Keratinocyte (primary cell): ENCODE measurements at regions not wholly inside any gene's neighbourhood (a gene's known extent, or its start where the extent isn't known, plus 50 kb on each side); places are given as distances from the start of the nearest gene placed in this dataset.

ENCODE experiments used
- DNase-seq: peaks from one replicate; pipeline ENCODE4 v3.0.0-alpha.2; 2011; ENCODE audit warnings: low read depth, missing footprints, low spot score
- FAIRE-seq: peaks from 2 replicates; lab custom pipeline; 2011; peaks lifted over from hg19 to GRCh38; lab: Jason Lieb, UNC
- H2AFZ ChIP-seq: 2 replicates; pipeline ENCODE4 v1.6.0; 2012; ENCODE audit warnings: low read length, control low read depth, inconsistent platforms; ENCODE audit not compliant: control insufficient read depth
- H3K27ac ChIP-seq: 2 replicates; pipeline ENCODE4 v1.5.1; 2011; ENCODE audit warnings: low read length; ENCODE audit not compliant: control insufficient read depth, insufficient read depth
- H3K27me3 ChIP-seq: 3 replicates; pipeline ENCODE4 v1.6.0; 2011; ENCODE audit warnings: low read length; ENCODE audit not compliant: control insufficient read depth, insufficient read depth; ENCODE audit errors: extremely low read depth
- H3K36me3 ChIP-seq, 2 experiments: 2 replicates in 1 of 2; 3 replicates in 1 of 2; pipeline ENCODE4 v1.5.1; 2011; ENCODE audit warnings: low read length in 2 of 2, mild to moderate bottlenecking in 1 of 2; ENCODE audit not compliant: control insufficient read depth in 2 of 2, insufficient read depth in 2 of 2; ENCODE audit errors: extremely low read depth in 1 of 2
- H3K4me1 ChIP-seq: 3 replicates; pipeline ENCODE4 v1.5.1; 2011; ENCODE audit warnings: low read length; ENCODE audit not compliant: control insufficient read depth, insufficient read depth; ENCODE audit errors: extremely low read depth
- H3K4me2 ChIP-seq: 3 replicates; pipeline ENCODE4 v1.6.0; 2011; ENCODE audit warnings: low read depth, low read length; ENCODE audit not compliant: control insufficient read depth, insufficient read depth; ENCODE audit errors: extremely low read depth
- H3K4me3 ChIP-seq, 3 experiments: fragments of 200-600 bp in 1 of 3; sonication (generic) in 1 of 3; 2 replicates in 2 of 3; 3 replicates in 1 of 3; pipeline ENCODE4 v1.5.1; 2011 to 2016; ENCODE audit warnings: low read length in 3 of 3, mild to moderate bottlenecking in 3 of 3, control low read depth in 2 of 3, inconsistent platforms in 1 of 3, low read depth in 1 of 3, mixed read lengths in 1 of 3, mixed run types in 1 of 3, moderate library complexity in 1 of 3; ENCODE audit not compliant: control insufficient read depth in 2 of 3, insufficient read depth in 2 of 3; ENCODE audit errors: extremely low read depth in 1 of 3
- H3K79me2 ChIP-seq: 2 replicates; pipeline ENCODE4 v1.6.0; 2012; ENCODE audit warnings: low read length; ENCODE audit not compliant: control insufficient read depth, insufficient read depth
- H3K9ac ChIP-seq: 3 replicates; pipeline ENCODE4 v1.6.0; 2011; ENCODE audit warnings: low read length; ENCODE audit not compliant: control insufficient read depth, insufficient read depth; ENCODE audit errors: extremely low read depth
- H3K9me1 ChIP-seq: 3 replicates; pipeline ENCODE4 v1.6.0; 2011; ENCODE audit warnings: low read length; ENCODE audit not compliant: control insufficient read depth, insufficient read depth; ENCODE audit errors: extremely low read depth
- H3K9me3 ChIP-seq: 2 replicates; pipeline ENCODE4 v1.5.1; 2012; ENCODE audit warnings: low read depth, low read length; ENCODE audit not compliant: control insufficient read depth
- H4K20me1 ChIP-seq: 3 replicates; pipeline ENCODE4 v1.6.0; 2011; ENCODE audit warnings: low read length; ENCODE audit not compliant: control insufficient read depth, insufficient read depth; ENCODE audit errors: extremely low read depth
- CTCF ChIP-seq, 3 experiments: IDR thresholded peaks in 1 of 3; conservative IDR thresholded peaks in 1 of 3; optimal IDR thresholded peaks in 1 of 3; 2 replicates in 2 of 3; 3 replicates in 1 of 3; pipeline versions ENCODE3 to v1.5.1; 2011; ENCODE audit warnings: low read length in 3 of 3, mild to moderate bottlenecking in 3 of 3, moderate library complexity in 2 of 3, control low read depth in 1 of 3, inconsistent platforms in 1 of 3; ENCODE audit not compliant: insufficient read depth in 2 of 3; ENCODE audit errors: extremely low read depth in 1 of 3
- EZH2 ChIP-seq: IDR thresholded peaks from one replicate; pipeline ENCODE4 v1.6.1; 2012; ENCODE audit warnings: inconsistent platforms, mild to moderate bottlenecking, low read length, moderate library complexity
- dilution Hi-C: fragments of 300-500 bp; cut with MboI; formaldehyde crosslinking; loops from one replicate; pipeline ENCODE4 v1.7.0; 2020; ENCODE audit warnings: low sequenced_read_pairs; ENCODE audit not compliant: extremely low pct_ligation_motif_present

DNA sequence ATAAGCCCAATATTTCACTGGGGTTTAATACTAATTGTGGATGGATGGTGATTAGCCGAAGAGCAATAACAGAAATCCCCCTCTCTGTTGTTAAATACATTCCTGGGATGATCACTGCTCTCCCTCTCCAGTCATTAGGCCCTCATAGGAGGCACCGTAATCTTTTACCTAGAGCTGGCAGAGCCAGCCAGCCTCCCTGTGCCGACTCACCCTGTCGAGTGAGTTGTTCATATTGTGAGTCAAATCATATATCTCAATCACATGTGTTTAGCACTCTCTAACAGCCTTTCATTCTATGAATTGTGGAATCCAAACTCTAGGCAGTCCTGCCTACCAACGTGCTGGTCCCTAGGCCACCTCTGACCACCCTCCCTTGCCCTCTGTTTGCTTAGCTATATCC lies 771.0 kb downstream of the IRX1 start:
- no peaks in the 10 kb centered on the region for H4K20me1 ChIP-seq
- H3K27ac ChIP-seq, result no peak overlapping the region
- H3K9ac ChIP-seq, result no peak overlapping the region
- no peaks in the 10 kb centered on the region for H3K36me3 ChIP-seq
- no peak overlapping the region for H3K4me2 ChIP-seq
- no peaks in the 10 kb centered on the region for H3K9me1 ChIP-seq
- dilution Hi-C loops, result no loop called here
- no peaks in the 10 kb centered on the region for H3K4me1 ChIP-seq
- DNase-seq (no peak), FAIRE-seq (no peak)
- no peak overlapping the region for H2AFZ ChIP-seq
- no peaks in the 10 kb centered on the region for H3K79me2 ChIP-seq
- TF ChIP-seq CTCF (optimal IDR thresholded peaks at IDR 0.05 in 1 of 3, IDR thresholded peaks at IDR 0.05 in 1 of 3, conservative IDR thresholded peaks at IDR 0.05 in 1 of 3; ENCODE audit: extremely low read depth in 1 of 3, insufficient read depth in 2 of 3, low read length in 3 of 3), result no peak
- TF ChIP-seq EZH2, result no peak
- no peaks in the 10 kb centered on the region for H3K27me3 ChIP-seq
- H3K9me3 ChIP-seq, result no peaks in the 10 kb centered on the region
- H3K4me3 ChIP-seq, result no peak overlapping the region

DNA sequence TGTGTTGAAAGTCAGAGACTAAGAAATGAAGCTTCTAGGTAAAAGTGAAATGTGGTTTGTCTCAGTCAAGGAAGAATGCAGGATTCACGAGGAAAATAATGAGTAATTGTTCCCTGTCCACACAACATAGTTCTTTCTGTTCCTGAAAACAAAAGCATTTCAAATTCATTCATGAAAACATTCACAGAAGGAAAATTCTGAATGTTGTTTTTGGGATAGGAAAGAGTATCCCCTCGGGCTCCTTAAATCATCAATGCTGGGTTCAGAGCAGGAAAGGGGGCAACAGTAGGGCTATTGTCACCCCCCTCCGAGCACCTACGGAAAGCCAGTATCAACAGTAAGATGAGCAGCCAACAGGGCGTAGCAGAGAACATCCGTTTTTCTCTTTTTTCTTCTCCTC lies 769.9 kb upstream of the ADAMTS16 start:
- H2AFZ ChIP-seq, result no peak overlapping the region
- no peak overlapping the region for H3K4me2 ChIP-seq
- no peaks in the 10 kb centered on the region for H3K27me3 ChIP-seq
- H3K9ac ChIP-seq, result no peak overlapping the region
- DNase-seq (no peak), FAIRE-seq (no peak)
- dilution Hi-C loops, result no loop called here
- no peaks in the 10 kb centered on the region for H4K20me1 ChIP-seq
- no peak overlapping the region for H3K27ac ChIP-seq
- no peak for TF ChIP-seq EZH2
- TF ChIP-seq CTCF (optimal IDR thresholded peaks at IDR 0.05 in 1 of 3, IDR thresholded peaks at IDR 0.05 in 1 of 3, conservative IDR thresholded peaks at IDR 0.05 in 1 of 3; ENCODE audit: extremely low read depth in 1 of 3, insufficient read depth in 2 of 3, low read length in 3 of 3), result no peak
- no peak overlapping the region for H3K4me3 ChIP-seq
- H3K36me3 ChIP-seq, result no peaks in the 10 kb centered on the region
- H3K79me2 ChIP-seq, result no peaks in the 10 kb centered on the region
- no peaks in the 10 kb centered on the region for H3K9me3 ChIP-seq
- no peaks in the 10 kb centered on the region for H3K9me1 ChIP-seq
- H3K4me1 ChIP-seq, result no peaks in the 10 kb centered on the region
